ENCODE measurements at regions not wholly inside any gene's neighbourhood (a gene's known extent, or its start where the extent isn't known, plus 50 kb on each side); places are given as distances from the start of the nearest gene placed in this dataset.

DNA sequence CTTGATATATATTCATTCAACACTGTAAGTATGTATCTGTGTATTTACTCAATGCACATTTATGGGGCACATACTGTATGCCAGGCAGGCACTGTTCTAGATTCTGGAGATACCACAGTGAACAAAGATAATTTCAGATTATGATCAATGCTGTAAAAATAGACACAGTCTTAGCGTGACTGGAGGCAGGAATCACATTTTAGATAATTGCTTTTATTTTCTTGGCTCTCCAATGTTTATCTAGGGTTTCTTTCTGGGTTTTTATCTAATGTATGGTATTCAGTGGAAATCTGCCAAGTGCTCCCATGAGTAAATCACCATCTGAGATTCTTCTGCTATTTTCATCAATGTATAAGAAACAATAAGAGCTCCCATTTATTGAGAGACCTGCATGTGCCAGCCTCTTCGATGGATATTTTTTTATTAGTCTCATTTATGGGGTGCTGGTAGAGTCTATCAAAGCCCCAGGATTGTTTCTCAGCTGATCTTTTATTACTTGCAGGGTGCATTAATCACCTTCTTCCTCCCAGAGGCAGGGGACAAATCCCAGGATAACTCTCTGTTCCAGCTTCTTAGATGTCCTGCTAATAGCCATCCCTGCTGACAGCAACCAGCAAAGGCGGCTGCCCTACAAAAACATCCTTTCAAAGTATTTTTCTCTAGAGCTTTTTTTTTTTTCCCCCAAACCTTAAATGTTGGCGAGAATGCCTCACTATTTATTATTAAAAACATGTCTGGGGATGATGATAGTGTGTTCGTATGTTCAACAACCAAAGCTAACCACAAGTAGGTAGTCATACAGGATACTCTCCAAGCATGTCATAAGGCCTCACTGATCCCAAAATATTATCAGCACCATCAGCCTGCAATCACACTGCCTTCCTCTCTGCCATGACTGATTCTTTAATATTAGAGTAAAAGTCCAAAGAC is 331.0 kb upstream of the RASGRP1 start:
- no peak for DNase-seq

DNA sequence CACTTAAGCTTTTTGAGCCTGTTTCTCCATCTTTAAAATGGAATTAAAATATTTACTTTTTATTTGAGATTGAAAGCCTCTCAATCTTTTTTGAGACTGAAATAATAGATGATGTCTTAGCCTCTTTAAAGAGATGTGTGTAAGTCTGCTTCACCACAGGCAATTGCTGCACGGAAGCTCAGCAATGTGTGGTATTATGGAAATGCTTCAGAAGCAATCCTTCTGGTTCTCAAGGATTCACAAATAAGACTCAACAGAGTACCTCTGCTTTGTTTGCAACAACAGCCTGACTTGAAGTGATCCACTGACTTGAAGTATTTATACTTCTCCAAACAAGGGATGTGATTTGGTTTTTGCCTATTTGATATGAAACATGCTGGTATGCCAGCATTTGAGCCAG is 332.0 kb upstream of the RASGRP1 start:
- no peak for DNase-seq

DNA sequence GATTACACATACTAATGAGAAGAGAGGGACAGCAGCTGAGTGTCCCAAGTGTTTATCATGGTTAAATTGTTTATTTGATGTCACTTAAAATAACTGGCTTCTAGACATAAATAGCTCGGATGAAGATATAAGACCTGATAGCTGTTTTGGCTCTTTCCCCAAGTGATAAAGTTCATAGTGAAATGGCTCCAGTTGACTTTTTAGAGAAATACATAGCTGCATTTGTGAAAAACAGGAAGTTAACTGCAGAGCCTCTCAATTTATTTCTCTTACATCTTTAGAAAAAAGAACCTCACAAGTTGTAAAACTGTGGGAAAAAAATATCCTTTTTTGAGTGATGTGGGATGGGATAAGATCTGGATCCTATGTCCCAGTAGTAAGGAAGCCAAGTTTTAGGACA is 332.9 kb upstream of the RASGRP1 start:
- no peak for DNase-seq

DNA sequence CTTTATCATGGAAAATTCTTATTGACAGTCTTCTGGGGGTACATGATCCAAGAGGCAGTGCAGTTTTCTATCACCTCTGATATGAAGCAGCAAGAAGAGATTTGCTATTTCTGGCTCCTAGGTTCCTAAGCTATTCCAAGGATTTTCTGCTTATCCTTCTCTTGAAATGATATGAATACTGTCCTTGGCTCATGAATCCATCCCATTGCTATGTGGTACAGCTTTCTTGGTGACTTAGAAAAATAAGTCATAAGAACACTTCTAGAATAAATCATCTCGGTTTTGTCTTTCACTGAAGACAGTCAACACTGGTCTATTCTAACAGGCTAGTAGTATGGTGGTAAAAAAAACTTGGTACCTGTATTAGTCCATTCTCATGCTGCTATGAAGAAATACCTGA is 333.6 kb upstream of the RASGRP1 start:
- DNase-seq = no peak

DNA sequence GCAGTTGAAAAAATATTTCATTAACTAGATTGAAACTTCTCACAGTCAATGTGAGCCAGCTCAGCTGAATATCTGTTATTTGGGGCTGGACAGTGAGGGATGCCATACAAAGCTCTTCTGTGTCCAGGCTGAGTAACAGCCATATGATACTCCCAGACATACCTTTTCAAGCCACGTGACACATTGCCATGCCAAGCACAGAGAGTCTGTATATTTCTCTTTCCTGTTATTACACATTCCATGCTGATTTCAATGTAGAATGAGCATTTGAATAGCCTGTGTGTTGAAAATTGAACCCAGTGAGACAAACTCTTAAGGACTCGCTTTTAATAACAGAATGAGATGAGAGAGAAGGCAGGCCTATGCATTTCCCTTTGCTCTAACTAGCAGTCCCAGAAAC is 334.7 kb upstream of the RASGRP1 start:
- no peak for DNase-seq

DNA sequence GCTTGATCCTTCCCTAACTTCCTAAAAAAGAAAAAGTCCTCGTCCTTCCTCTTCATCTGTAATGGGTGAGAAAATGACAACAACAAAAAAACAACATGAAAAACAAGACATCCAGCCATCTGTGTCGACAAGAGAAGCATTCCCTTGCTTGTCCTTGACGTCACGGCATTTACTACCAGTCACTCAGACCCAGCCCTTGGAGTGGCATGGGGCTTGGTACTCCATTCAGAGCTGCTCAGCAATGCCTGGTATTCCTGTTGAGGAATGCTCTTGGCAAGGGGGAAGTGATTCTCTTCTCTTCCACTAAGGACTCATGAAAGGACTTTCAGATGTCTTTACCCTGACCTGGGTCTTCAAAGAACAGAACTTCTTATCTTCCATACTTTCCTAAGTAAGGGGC is 339.7 kb upstream of the RASGRP1 start:
- DNase-seq = no peak

DNA sequence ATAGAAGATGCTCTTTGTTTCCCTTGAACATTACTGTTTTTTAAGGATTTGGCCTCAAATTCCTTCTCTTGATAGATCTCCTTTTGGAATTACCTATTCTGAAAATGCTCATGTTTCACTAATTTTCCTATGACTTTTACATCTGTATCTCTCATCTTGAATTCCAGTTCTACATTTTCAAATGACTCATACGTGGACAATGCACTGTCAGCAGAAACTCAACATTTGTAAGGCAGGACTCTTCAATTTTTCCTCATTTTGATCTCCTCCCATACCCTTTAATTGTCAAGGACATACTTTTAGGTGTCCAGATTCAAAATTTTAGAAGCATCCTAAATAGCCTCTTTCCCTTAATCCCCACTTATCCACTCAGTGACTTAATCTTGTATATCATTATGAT is 341.0 kb upstream of the RASGRP1 start:
- DNase-seq = no peak

DNA sequence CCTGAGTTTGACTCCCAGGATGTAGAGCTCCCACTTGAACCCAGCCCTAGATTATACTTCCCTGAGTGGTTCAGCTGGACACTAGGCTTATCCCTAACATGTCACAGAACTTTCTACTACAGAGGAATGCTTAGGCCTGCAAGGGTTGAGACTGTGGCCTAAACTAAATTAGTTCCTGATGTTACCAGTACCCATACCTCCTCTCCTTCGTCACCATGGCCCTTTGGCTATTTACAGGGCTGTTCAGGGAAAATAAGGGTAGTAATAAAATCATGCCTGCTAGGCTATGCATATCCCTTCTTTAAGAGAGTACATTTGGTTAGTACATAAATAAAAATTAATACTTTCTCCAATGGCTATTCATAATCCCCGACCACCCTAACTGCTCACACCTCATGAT is 356.4 kb upstream of the RASGRP1 start:
- DNase-seq = no peak

DNA sequence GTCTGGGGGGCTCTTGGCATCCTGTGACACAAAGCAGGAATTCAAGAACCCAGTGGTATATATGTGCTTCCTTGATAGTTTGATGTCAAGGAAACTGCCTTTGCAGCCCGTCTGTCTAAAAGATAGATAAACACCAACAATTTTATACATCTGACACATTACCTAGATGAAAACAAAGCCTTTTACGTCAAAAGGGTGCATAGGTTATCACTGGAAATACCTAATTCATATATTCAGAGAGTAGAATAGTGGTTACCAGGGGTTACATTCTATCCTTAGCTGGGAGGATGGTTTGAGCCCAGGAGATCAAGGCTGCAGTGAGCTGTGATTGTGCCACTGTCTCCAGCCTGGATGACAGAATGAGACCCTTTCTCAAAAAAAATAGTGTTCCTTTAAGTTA is 356.9 kb upstream of the RASGRP1 start:
- DNase-seq = no peak

DNA sequence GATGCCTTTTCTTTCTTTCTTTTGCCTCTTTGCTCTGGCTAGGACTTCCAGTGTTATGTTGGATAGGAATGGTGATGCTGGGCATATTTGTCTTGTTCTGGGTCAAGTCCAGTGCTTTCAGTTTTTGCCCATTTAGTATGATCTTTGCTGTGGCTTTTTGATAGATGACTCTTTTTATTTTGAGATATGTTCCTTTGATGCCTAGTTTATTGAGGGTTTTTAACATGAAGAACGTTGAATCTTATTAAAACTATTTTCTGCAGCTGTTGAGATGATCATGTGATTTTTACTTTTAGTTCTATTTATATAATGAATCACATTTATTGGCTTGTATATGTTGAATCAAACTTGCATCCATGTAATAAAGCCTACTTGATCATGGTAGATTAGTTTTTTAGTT is 363.8 kb upstream of the RASGRP1 start:
- DNase-seq = no peak

DNA sequence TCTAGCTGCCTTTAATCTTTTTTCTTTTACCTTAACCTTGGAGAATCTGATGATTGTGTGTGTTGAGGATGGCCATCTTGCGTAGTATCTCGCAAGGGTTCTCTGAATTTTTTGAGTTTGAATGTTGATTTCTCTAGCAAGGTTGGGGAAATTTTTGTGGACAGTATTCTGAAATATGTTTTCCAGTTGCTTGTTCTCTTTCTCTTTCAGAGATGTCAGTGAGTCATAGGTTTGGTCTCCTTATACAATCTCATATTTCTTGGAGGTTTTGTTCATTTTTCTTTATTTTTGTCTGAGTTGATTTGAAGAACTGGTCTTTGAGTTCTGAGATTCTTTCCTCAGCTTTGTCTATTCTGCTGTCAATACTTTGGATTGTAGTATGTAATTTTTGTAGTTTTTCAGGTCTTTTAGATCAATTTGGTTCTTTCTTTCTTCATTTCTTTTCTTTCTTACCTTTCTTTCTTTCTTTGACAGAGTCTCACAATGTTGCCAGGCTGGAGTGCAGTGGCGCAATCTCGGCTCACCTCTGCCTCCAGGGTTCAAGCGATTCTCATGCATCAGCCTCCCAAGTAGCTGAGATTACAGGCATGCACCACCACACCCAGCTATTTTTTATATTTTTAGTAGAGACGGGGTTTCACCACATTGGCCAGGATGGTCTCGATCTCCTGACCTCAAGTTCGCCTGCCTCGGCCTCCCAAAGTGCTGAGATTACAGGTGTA is 366.4 kb upstream of the RASGRP1 start:
- no peak for DNase-seq

DNA sequence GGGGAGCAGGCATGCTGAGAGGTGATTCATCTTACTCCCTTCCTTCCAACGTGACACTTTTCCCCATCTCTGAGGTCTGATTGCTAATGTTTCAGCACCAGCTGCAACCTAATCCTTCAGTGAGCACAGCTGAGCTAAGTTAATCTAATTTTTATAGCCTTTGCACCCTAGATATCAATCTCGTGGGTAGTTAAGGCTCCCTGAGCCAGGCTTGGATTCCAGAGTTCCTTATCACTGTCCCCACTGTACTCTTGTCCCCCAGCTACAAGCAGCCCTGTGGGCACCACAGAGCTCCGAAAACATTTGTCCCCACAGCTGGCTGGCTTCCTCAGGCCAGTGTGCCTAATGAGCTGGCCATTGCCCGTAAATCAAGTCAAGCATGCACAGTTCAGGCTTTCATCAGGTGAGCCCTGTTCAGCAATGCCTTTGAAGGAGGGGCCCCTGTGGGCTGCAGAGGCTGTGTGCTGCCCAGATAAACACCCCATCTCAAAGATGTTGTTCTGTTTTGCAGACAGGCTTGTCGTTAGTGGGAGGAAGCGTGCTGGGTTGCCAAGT is 376.9 kb upstream of the RASGRP1 start:
- DNase-seq = no peak

DNA sequence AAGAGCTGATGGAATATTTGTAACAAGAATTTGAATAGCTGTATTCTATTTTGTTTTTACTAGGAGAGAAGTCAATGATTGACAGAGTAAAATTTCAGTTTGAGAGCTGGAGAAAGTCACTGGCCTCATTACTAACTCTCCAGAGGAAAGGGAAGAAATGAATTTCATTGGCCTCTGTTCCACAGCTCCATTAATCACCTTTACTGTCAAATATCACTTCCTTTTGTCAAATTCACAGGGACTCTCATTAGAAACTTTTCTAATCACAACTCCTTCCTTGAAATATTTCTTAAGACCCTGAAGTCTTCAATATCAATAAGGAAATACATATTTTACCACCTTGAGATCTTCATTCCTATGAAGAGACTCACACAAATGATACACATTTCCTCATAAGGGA is 379.9 kb upstream of the RASGRP1 start:
- no peak for DNase-seq

DNA sequence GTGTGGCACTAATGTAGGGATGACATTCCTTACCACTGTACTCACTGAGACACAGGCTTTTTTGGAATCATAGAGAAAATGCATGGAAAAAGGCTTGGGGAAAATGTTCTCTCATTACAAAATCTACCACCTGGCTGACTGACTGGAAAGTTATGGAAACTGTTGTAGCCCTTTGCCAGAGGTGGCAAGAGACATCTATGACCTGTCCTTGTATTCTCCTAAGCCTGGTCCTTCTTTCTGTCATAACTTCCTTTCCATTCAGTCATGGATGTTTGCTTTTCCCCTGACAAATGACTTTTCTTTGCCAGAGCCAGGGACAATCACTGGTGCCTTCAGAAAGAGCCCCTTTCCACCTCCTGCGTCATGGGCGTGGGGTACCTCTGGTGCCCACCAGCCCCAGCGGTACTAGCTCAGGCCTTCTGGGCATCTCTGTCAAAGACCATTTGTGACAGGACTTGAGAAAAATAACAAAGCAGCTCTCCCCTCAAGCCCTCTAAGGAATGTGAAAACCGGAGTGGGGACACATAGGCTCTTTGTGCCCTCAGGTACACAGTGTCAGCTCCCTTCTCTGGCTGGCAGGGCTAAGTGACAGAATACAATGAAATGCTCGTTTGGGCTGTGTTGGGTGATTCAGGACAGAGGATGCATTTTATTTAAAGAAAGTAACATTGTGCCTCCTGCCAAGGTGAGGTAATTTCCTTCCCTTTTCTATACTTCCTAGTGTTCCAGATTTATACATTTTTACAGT is 381.1 kb upstream of the RASGRP1 start:
- no peak for DNase-seq

DNA sequence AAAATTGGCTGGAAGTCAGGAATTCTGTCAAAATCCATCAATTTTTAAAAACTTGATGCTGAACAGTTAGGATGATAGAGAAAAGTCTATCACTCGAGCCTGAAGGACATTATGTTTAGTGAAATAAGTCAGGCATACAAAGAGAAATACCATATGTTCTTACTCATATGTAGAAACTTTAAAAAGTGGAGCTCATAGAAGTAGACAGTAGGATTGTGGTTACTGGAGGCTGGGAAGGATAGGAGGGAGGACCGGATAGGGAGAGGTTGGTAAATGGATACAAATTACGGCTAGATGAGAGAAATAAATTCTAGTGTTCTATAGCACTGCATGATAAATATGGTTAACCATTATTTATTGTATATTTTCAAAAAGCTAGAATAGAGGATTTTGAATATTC is 389.5 kb upstream of the RASGRP1 start:
- DNase-seq = no peak

DNA sequence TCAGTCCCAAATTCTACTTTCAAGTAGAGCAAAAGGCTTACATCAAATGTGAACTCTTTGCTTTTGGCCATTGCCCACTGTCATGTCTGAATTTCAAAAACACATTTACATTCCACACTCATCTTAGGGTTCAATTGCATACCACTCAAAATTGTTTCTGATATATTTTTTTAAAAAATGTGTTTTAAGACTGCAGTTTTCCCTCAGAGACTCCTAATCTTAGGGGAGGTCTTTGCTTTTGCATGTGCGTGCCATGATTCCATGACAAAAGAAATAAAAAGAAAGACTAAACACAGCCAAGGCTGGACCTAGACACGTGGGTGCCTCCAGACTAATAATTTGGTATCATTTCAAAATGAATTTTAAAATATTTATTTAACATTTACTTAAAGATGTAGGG is 396.8 kb upstream of the RASGRP1 start:
- no peak for DNase-seq

DNA sequence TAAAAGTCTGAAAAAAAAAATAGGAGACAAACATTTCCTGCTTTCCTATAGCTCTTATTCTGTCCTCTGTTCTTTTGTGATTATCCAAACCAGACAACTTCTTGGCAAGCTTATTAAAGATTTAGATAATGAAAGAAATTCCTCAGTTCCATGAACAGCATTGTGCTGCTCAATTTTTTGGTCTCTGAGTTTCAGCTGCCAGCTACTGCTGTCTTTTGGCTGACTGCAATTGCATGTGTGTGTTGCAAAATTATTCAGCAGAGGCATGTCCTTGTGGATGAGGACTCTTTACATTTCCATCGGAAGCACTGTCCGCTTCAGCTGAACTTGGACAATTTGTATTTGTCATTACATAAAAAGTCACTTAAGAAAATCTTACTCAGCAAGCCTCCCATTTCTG is 397.3 kb upstream of the RASGRP1 start:
- DNase-seq = no peak

DNA sequence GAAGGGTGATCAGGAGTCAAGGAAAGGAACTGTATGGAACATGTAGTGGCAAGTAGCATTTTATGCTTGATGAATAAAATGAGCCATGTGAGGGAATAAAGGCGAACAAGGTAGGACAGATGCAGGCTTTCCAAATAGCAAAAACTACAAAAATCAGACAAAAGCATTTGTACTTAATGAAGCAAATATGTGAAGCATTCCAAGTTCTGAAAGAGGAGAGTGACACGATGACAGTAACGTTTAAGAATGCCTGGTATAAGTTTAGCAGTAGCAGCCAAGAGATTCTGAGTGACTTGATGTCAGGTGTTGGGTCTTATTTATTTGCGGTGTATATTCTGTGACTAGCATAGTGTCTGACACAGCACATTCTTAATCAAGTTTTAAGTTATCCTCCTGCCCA is 408.2 kb upstream of the RASGRP1 start:
- DNase-seq = no peak

DNA sequence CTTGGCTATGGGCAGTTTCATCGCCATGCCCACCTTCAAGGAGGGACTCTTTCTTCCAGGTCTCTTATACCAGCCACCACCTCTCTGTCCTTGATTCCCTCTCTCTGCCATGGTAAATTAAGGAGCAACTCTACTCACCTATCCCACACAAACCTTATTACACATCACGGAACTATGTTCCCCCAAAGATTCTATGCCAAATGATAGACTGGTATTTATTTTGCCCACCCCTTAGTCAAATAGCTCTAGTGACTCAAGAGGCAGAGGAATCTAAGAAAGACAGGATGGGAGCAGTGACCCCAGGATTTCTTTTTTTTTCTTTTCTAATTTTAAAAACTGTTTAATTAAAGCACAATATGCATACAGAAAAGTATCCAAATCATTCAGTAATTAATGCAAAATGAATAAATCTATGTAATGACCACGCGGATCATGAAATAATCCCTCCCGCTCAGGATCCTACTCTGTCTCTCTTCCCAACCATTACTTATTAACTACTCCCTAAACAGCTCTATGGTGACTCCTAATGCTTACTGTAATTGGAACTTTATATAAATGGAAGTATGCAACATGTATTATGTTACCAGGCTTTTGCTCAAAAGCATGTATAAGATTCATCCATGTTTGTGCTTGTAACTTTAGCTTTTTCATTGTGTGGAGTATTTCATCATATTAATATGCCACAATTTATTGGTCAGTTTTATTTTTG is 410.8 kb upstream of the RASGRP1 start:
- no peak for DNase-seq

DNA sequence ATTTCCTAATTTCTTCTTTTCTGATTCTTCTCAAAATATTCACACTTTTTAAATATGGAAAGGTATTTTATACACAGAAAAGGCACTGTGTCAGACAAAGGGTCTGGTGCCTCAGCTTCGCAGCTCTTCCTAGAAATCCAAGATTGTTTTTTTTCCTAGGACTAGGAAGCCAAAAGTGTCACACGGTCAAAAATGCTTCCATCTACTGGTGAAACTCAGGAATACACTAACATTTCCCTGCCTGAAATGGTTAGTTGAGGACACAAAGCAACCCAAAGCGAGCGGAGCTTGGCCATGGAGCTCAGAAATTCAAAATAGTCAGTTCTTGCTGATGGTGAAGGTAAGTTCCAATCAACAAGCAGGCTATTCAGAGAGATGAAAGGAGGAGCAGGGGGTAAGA is 426.5 kb upstream of the RASGRP1 start:
- peak; percentile 1 for DNase-seq

DNA sequence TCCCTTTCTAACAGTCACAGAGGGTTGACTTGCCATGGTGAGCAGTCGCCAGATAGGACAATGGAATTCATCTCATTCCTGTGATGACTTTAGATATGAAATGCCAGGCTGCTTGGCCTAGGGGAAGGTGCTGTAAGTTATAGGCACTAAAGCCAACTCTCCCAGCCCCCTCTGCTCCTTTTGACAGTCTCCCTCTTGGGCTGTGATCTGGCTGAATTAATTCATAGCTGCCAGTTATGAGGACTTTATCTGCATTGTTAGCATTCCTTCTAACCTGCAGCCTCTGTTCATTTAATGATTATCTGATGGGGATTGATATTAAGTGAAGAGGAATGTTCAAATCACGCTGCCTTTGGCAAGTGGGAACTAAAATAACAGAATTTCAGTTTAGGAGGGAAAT is 427.1 kb upstream of the RASGRP1 start:
- no peak for DNase-seq

DNA sequence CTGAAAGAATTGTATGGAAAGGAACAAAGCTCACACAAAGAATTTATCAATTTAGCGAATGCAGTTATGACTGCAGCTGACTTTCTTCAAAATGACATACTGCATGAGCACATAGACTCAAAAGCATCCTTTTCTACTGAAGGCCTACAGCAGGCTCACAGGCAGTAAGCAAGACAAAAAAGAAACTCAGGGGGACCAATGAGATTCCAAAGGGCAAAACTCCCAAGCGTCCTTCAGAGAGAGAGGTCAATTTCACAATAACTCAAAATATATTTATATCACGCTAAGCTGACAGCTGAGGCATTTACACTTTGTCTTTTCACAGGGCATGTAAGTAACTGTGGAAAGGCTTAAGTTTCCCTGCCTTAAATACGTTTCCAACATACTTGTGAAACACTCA is 427.9 kb upstream of the RASGRP1 start:
- no peak for DNase-seq

DNA sequence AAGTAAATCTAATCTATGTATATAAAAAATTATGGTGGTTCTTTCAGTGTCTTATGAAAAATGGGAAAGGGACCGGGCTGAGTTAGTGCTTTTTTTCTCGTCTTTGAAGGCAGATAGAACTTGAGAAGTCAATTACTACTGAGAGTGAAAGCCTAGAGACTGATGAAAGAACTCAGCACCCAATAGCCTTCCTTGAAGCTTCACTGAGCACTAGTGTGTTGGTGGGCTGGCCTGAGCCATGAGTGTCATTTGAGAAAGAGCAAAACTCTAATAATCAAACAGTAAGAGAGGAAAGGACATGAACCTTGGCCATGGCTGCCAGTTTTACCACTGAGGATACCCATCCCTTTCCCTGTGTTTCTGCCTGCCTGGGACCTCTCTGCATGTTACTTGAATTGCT is 428.3 kb upstream of the RASGRP1 start:
- no peak for DNase-seq
